GM21526 (cell line): ENCODE measurements at regions not wholly inside any gene's neighbourhood (a gene's known extent, or its start where the extent isn't known, plus 50 kb on each side); places are given as distances from the start of the nearest gene placed in this dataset.

ENCODE experiments used
- ATAC-seq: cut with Tn5 transposase; IDR thresholded peaks from one replicate; pipeline ENCODE4 v1.9.1; 2021; ENCODE audit warnings: moderate library complexity; ENCODE audit not compliant: unreplicated experiment, low FRiP score

DNA sequence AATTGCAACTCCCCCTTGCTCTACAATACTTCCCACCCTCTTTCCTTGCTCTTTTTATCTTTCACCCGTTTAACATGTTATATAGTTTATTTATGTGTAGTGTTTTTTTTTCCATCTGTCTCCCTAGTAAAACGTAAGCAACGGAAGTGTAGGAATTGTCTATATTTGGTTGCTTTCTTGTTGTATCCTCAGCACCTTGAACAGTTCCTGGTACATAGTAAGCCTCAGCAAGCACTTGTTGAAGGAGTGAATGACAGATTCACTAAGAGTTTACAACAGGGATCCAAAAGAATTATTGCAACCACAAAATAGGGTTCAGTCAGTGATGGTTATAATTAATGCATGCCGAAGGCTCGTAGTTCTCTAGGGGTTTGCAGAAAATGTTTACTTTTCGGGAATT, 242.7 kb downstream of the SAMD5 start:
- no peak for ATAC-seq

DNA sequence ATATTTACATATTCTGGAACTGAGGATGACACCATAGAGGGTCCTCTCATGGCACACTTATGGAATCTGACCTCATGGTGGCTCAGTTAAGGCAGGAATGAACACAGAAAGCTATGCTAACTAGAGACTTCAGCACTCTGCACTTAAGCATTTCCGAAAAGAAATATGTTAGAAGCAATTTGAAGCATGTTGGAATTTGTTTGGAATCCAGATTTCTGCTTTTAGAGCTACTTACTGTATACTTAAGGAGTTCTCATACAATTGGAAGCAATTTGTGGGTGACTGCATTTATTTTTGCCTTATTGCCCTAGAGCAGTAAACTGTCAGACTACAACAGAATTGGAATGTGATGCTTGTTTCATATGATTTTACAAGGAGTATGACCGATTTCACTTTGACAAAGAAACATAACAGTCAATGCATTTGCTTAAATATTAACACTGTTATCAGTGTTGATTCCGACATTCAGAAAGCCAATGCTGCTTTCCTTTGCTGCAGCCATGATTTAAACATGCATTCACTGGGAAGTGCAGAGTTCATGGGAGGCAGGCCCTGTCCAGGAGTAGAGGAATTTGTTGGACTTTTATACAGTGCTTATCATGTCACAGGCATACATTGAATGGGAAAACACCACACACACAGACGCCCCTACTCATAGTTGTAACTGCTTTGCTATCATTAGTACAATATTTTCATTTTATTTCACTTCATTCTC, 244.4 kb downstream of the SAMD5 start:
- no peak for ATAC-seq

DNA sequence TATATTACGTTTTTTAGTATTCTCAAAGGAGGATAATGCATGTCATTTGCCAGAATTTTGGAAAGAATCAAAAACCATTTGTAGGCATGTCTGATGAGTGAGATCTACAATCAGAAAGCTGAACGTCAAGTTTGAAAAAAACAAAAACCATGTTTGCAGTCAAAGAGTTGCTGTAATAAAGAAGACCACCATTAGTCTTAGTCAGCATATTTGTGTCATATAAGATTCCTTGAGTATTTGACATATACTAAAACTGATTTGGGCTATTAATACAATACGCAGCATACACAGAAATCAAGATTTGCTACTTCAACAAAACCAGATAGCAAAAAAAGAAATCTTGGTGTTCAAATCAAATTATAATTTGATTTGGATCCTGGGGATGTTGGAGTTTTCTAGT, 247.5 kb downstream of the SAMD5 start:
- no peak for ATAC-seq

DNA sequence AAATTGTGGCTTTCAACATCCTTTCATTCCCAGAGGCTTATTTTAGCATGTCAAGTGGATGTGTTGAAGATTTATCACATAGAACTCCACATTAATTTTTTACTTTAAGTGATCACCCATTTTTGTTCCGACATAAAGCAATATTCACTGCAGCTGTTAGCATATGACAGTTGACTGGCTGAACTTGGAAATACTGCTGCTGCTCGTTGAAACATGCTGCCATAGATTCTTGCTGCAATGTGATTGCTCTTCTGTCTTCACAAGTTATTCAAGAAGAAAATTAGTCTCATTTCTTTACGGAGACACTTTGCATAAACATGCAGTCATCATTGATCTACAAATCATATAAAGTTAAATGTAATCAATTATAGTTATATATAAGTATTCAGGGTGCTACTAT, 248.4 kb downstream of the SAMD5 start:
- ATAC-seq: no peak

DNA sequence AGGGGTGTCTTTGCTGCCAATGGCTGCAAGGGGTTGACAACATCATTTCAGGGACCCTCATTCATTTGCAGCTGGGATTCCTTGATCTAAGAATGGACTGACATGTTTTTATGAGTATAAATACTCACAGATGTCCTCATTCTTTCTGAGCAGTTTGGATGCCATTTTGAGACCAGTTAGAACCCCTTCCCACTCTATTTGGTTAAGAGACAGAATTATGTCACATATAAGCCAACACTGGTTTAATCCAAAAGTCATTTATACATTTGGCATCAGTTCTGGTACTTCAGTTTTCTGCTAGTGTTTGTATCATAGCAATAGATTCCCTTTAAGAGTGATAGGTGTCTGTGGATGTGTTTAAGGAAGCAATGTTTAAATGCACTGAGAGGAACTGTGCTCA, 248.8 kb downstream of the SAMD5 start:
- ATAC-seq: no peak

DNA sequence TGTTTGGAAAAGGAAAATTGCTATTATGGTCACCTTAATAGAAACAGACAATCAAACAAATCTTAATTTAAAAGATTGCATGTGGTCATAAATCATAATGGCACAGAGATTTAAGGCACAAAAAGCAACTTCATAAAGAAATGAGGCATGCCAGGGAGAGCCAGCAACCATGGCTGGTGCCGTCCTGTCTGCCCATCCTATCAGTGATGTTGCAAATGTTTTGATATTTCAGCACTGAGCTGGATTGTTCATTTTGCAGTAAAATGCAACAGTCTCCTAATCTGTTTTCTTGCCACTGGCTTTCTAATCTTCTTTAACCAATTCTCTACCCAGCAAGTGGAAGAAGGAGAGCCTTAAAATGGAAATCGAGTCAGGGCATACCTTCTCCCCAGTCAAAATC, 249.8 kb downstream of the SAMD5 start:
- ATAC-seq: no peak

DNA sequence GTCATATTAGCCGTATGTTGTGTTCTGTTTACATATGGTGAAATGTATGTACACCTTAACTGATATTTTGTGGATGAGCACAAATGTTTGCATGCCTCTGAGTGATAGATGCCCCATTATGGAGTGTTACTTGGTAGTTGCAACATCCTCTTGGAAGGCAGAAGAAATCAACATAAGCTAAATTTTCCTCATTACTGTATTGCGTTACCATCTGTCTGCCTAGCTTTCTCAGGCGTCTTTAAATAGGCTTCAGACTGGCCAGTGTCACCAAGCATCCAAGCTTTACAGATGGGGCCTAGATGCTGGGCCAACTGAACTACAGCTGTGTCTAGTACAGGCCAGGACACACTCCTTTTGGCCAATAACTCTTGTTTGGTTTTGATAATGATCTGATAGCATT, 250.6 kb downstream of the SAMD5 start:
- no peak for ATAC-seq

DNA sequence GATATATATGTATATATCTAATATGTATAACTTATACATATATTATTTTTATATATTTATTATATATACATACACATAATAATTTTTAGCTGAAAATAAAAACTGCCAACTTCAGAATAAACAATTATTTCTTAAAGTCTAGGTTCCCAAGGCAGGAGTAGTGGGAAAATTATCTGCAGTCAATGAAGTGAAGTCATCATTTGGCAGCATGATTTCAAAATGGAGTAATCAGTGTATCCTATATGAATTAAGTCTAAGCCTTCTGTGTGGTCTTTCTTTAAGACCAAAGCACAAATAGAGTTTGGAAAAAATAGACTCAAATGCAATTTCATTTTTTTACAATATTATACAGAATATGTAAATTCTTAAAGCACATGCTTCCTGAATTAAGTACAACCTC, 251.0 kb downstream of the SAMD5 start:
- no peak for ATAC-seq

DNA sequence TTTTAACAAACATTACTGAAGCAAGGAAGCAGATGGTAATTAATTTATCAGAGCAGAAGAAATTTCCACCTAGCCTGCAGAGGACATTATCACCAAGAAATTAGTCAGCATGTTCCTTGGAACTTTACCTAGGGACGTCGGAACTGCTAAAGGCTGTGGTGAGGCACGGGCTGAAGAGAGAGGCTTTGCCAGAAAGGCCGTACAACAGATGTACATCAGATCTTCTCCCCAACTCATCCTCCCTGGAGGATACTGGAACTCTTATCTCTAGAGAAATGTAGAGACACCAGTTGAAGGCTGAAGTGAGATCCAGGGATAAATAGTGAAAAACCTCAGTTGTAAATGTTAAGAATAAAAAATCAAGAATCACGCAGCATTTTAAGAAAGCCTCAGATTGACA, 257.1 kb downstream of the SAMD5 start:
- no peak for ATAC-seq

DNA sequence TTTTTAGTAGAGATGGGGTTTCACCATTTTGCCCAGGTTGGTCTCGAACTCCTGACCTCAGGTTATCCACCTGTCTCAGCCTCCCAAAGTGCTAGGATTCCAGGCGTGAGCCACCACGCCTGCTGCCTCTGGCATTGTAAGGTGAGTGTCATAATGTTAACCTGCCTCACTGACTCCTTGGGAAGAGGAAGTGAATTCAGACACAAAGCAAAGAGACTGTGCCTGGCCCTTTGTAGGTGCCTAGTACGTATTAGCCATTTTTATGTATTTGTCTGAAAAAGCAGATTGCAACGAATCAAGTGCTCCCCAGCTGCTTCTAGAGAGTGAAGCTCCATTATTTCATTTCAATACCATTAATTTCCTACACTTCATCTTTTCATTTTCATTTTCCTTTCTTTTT, 260.5 kb downstream of the SAMD5 start:
- no peak for ATAC-seq

DNA sequence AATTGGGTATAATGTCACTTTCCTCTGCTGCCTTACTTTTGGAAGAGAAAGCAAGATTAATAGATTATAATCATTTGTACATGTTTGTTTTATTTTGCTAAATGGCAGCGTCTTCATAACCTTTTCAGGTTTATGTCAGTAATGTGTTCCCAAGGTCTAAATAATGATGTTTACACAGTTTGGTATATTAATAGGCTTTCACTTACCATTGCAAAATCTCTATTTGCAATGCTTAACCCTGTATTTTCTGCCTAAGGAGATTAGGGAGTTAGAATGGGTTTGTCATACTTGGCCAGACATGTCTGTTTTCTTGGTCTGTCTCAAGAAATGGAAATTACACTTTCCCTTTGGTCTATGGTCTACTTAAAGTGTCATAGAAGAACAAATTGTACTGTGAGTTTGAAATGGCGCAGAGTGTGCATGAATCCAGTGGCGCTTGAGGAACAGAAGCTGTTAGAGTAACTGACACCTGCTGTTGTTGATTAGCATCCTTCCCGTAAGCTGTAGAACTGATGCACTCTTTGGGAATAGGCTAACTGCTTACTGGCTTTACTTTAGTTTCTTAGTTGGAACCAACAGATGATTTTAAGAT, 261.1 kb downstream of the SAMD5 start:
- ATAC-seq: no peak

DNA sequence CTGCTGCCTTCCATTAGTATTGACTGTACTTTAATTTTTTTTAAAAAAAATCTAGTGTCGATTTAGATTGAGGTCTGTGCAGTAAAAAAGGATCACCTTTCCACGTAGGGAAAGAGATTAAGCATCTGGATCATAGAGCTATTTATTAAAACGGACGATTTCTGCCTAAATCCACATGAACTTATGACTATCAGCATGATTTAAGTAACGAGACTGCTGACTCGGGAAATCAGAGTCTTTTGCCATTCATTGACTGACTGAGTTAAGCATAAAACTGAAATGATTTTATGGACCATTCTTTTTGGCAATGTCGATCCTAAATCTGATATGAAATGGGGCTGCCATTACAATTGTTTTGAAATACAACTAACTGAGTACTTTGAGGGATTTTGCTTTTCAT, 261.7 kb downstream of the SAMD5 start:
- ATAC-seq: no peak

DNA sequence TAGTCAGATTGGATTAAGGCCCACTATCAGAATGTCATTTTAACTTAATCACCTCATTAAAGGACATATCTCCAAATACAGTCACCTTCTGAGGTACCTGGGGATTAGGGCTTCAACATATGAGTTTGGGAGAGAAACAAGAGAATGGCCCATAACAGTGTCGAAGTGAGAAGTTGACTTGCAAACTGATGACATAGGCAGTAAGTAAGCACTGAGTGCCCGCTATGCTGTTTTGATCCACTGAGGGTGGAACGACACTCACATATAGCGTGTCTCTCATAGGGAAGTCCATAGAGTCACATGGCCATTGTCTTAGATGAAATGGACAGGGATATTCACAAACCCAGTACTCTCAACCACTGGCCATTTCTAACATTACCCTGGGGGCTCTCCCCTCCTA, 264.2 kb downstream of the SAMD5 start:
- no peak for ATAC-seq

DNA sequence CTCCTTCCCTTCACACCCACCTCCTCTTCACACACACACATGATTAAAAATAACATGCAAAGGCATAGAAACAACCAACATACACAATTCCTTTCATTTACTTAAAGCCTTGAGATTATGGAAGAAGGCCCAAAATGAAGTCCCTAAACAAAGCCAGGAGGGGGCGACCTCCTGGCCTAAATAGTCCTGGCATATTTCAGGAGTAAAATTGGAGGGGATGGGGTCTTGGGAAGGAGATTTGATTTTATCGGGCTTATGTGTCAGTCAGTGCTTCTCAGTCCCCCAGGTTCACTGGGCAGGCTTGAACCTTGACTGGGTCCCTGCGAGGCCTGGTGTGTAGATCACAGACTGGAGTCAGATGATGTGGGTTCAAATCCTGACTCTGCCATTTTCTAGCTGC, 266.4 kb downstream of the SAMD5 start:
- ATAC-seq: no peak

DNA sequence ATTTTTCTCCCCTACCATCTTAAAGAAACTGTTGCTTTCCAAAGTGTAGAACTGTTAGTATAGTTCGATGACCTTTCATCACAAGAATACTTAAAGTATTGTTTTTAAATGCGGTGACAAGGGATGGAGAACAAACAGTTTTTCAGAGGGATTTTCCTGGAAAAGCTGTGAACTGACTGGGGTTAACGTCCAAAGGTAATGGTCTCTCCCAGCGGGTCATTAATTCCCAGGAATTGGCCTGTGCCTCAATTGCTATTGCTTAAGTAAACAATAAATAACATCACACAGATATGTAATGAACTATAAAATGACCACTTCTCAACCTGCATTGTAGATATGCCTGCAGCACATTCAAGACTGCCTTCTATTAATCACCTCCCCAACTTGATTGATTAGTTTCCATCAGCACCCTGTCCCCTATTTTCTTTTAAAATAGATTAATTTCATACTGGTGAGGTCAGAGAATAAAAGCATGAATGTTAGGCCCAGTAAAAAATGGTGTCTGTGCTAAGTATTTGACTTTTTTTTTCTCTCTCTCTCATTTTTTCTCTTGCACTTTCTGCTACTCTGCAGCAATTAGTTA, 268.2 kb downstream of the SAMD5 start:
- no peak for ATAC-seq

DNA sequence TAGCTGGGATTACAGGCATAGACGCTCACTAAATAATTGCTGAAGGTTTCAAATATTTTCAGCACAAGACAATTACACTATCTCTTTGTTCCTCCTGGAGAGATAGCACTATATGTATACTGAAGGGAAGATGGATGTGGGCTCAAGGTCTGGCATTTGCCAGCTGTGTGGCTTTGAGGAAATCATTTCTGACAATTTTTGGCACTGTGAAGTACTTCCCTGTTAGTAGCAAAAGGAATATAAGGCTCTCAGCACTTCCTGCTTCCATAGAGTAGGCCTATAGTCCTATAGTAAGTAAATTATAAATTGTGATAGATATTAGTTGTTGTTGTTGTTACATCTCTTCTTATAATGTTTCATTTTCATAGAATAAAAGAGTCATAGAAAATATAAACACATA, 271.1 kb downstream of the SAMD5 start:
- ATAC-seq: no peak

DNA sequence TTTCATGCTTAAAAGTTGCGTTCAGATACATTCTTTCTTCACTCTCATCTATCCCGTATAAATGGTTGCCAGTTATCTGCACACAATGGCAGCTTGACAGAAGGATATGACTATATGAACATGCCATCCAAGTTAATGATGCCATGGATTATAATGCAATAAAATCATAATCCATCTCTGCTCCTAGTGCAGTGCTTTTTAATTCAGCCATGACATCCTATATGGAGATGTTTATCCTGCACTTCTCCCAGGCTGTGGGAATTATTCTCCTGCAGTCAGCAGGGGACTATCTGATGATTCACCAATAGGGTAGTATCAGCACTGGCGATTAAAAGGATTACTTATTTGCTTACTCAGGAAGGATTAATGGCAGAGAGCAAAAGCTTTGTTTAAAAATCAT, 273.8 kb downstream of the SAMD5 start:
- no peak for ATAC-seq

DNA sequence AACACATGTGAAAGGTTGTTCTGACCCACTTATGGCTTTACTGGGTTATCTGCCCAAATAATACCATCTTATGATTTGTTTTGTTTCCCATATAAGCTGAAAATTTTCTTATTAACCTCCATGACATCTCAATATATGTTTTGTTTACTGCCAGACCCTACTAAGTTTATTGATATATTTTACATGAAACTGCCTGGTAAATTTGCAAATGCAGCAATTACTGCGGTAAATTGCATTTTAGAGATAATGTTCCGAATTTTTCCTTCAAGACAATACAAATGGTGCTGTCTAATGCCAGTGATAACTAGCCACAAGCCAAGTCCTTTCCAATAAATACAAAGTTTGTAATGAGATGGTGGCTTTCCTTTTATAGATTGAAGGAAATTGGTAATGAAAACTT, 275.9 kb downstream of the SAMD5 start:
- ATAC-seq: no peak

DNA sequence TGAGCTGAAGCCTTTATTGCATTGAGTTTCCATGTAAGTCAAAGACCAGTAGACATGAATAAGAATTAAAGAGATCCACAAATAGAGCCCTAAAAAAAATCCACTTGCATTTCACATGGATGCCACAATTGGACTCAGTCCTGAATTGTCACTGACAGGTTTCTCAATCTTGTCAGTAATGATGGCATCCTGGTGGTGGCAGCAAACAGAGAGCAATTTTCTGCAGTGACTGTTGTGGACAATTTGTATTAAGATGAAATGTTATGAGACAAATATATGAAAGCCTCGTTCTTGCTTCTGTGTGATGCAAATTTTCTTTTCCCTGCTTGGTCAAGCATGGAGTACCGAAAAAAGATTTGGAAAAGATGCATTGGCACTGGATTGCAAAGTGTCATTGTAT, 278.9 kb downstream of the SAMD5 start:
- ATAC-seq: no peak

DNA sequence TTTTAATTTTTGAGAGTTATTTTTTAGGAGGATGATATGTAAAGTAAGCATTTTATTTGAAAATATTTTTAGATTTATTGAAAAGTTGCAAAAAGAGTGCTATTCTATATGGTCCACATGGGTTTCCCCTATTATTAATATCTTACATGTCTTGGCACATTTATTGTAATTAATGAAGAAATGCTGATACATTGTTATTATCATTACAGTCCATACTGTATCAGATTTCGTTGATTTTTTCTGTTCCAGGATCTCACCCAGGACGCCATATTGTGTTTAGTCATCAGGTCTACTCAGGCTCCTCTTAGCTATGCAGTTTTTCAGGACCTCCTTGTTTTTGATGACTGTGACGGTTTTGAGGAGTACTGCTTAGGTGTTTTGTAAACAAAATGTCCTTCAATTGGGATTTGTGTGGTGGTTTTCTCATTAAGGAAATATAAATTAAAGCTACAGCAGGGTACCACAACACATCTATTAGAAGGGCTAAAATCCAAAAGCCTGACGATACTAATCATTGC, 281.0 kb downstream of the SAMD5 start:
- ATAC-seq: no peak

DNA sequence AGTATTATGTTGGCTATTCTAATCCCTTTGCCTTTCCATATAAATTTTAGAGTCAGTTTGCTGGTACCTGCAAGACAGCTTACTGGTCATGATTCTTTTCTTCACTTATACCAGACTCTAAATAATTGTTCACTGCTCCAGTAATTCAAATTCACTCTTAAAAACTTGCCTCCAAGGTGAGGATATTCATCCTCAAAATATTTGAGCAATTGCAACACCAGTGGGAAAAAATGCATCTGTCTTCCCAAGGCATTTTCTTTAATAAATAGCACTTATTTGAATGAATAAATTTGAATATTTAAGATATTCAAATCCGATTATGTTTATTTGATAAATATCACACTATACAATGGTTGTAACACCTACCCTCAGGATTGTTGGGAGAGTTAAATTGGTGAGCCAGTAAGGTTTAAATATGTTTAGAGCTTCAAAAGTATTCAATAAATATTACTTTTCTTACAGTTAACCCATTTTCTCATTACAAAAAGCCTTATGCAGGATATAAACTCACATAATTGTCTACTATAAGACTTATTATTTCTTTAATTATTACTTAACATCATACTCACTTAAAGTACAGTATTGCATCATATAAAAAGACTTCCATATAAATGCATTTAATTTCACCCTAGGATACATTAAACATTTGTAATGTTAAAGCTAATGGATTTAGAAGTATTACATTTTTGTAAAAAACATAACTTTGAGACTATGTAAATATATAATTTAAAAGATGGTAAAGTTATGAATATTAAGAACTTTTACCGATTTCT, 285.6 kb downstream of the SAMD5 start:
- ATAC-seq: no peak
